ENCODE measurements at regions not wholly inside any gene's neighbourhood (a gene's known extent, or its start where the extent isn't known, plus 50 kb on each side); places are given as distances from the start of the nearest gene placed in this dataset.

DNA sequence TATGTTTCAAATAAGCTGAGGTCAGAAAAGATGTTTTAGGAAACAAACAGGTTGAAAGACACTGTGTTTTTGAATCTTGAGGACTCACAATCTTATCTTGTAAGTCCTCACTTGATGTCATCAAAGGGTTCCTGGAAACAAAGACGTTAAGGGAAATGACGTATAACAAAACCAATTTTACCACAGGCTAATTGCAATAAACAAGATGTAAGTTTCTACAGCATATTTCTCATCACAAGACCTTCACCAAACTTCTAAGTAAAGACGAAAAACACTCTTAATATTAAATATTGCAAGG, 433.5 kb upstream of the FAT3 start:
- Histone ChIP-seq H3K27me3 (replicated peaks; ENCODE audit: control insufficient read depth, insufficient read depth, low read length) (0 out of 2 replicates have a peak, but pooled peaks cover 1% of the 10 kb centered on the region), H3K36me3 (ENCODE audit: control insufficient read depth, insufficient read depth, low read length) (no peaks in the 10 kb centered on the region), H3K9me3 (no peaks in the 10 kb centered on the region), H3K4me1 (no peaks in the 10 kb centered on the region), H3K4me3 (ENCODE audit: low read depth, low read length) (no peak overlapping the region)
- intact Hi-C loops (cut with micrococcal nuclease; ENCODE audit: unreplicated experiment), result no loop called here
- Mint-ChIP-seq H3K4me1 (ENCODE audit: low read depth, unreplicated experiment) (no peaks in the 10 kb centered on the region), H3K27ac (ENCODE audit: unreplicated experiment) (no peak overlapping the region), H3K27me3 (ENCODE audit: insufficient read depth, unreplicated experiment) (no peaks in the 10 kb centered on the region), H3K4me3 (ENCODE audit: unreplicated experiment) (no peak overlapping the region), H3K9me3 (ENCODE audit: unreplicated experiment) (peaks cover 6% of the 10 kb centered on the region), H3K36me3 (ENCODE audit: insufficient read depth, unreplicated experiment) (no peaks in the 10 kb centered on the region)
- POLR2A ChIA-PET, result no interaction called here
- CTCF ChIA-PET, result no interaction called here
- BruUV-seq (replicated peaks), result no TSS peak
- TF ChIP-seq, protein P1, sequence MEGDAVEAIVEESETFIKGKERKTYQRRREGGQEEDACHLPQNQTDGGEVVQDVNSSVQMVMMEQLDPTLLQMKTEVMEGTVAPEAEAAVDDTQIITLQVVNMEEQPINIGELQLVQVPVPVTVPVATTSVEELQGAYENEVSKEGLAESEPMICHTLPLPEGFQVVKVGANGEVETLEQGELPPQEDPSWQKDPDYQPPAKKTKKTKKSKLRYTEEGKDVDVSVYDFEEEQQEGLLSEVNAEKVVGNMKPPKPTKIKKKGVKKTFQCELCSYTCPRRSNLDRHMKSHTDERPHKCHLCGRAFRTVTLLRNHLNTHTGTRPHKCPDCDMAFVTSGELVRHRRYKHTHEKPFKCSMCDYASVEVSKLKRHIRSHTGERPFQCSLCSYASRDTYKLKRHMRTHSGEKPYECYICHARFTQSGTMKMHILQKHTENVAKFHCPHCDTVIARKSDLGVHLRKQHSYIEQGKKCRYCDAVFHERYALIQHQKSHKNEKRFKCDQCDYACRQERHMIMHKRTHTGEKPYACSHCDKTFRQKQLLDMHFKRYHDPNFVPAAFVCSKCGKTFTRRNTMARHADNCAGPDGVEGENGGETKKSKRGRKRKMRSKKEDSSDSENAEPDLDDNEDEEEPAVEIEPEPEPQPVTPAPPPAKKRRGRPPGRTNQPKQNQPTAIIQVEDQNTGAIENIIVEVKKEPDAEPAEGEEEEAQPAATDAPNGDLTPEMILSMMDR (IDR thresholded peaks at IDR 0.05; ENCODE audit: insufficient read depth in 1 of 2, low read depth in 1 of 2, low read length in 1 of 2, severe bottlenecking in 1 of 2, unreplicated experiment in 1 of 2), result no peak
- no peak for DNase-seq

DNA sequence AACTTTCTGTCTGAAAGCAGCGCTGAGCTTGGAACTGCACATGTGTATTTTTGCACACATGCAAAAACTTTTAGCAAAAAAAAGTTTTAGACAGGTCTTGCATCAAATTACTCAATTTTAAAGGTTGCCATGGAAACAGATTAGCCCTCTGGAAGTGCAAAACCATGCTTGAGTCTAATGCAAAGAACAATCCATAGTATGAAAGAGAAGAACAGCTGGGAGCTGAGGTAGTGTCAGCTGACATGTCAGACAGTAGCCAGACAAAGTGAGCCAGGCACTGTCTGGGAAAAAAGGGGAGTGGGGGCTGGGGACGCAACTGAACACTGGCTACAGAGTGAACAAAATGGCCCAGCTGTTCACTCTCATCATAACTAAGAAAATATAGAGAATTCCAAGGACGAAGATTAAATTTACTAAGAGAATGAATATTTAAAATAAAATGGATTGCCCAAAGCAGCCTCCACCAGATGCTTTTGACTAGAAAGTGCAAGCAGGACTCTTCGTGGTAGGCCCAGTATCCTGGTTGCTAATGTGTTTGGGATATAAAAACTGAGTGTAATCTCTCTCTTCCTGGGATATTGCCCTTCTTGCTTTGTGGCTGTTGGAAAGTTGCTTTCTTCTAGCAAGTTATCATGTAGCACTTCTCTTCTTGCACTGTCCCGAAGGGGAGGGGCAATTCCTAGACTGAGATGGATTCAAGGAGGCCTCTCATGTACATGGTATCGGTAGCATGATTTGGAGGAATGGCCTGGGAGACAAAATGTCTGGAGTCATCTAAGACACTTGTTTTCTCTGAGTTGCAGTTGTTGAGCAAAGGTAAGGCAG, 434.1 kb upstream of the FAT3 start:
- Histone ChIP-seq H3K27me3 (replicated peaks; ENCODE audit: control insufficient read depth, insufficient read depth, low read length) (0 out of 2 replicates have a peak, but pooled peaks cover 1% of the 10 kb centered on the region), H3K36me3 (ENCODE audit: control insufficient read depth, insufficient read depth, low read length) (no peaks in the 10 kb centered on the region), H3K9me3 (no peaks in the 10 kb centered on the region), H3K4me3 (ENCODE audit: low read depth, low read length) (no peak overlapping the region), H3K4me1 (no peaks in the 10 kb centered on the region)
- Mint-ChIP-seq H3K9me3 (ENCODE audit: unreplicated experiment) (peaks cover 10% of the 10 kb centered on the region), H3K4me3 (ENCODE audit: unreplicated experiment) (no peak overlapping the region), H3K4me1 (ENCODE audit: low read depth, unreplicated experiment) (no peaks in the 10 kb centered on the region), H3K27ac (ENCODE audit: unreplicated experiment) (no peak overlapping the region), H3K27me3 (ENCODE audit: insufficient read depth, unreplicated experiment) (no peaks in the 10 kb centered on the region), H3K36me3 (ENCODE audit: insufficient read depth, unreplicated experiment) (no peaks in the 10 kb centered on the region)
- no peak for DNase-seq
- TF ChIP-seq, protein P1 (IDR thresholded peaks at IDR 0.05; ENCODE audit: insufficient read depth in 1 of 2, low read depth in 1 of 2, low read length in 1 of 2, severe bottlenecking in 1 of 2, unreplicated experiment in 1 of 2), result no peak
- POLR2A ChIA-PET, result no interaction called here
- intact Hi-C loops (cut with micrococcal nuclease; ENCODE audit: unreplicated experiment), result no loop called here
- CTCF ChIA-PET, result no interaction called here
- no TSS peak for BruUV-seq (replicated peaks)

DNA sequence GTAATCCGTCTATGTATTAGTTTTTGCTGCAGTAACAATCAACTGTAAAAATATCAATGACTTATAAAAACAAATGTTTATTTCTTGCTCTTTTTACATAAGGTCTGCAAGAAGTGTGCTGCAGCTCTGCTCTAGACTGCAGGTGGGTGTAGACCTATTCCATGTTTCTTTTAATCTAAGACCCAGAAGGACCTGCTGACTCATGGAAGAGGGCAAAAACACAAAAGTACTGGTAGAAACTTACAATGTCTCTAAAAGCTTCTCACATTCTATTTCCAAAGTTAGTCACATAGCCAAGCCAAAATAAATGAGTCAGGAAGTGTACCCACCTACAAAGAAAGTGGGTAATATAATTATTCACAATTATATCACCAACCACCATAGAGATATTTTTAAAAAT, 435.9 kb upstream of the FAT3 start:
- BruUV-seq (replicated peaks), result no TSS peak
- no peak for DNase-seq
- H3K9me3 Mint-ChIP-seq (ENCODE audit: unreplicated experiment), result peaks cover 16% of the 10 kb centered on the region
- H3K27ac Mint-ChIP-seq (ENCODE audit: unreplicated experiment), result no peak overlapping the region
- no peaks in the 10 kb centered on the region for H3K4me1 ChIP-seq
- H3K4me1 Mint-ChIP-seq (ENCODE audit: low read depth, unreplicated experiment), result no peaks in the 10 kb centered on the region
- H3K36me3 Mint-ChIP-seq (ENCODE audit: insufficient read depth, unreplicated experiment), result no peaks in the 10 kb centered on the region
- H3K9me3 ChIP-seq, result peaks cover 1% of the 10 kb centered on the region; the same call in 1 of the 2 replicates
- no peaks in the 10 kb centered on the region for H3K27me3 ChIP-seq (replicated peaks; ENCODE audit: control insufficient read depth, insufficient read depth, low read length)
- ChIA-PET CTCF (no interaction called here), POLR2A (no interaction called here)
- H3K36me3 ChIP-seq (ENCODE audit: control insufficient read depth, insufficient read depth, low read length), result no peaks in the 10 kb centered on the region
- TF ChIP-seq, protein P1 (IDR thresholded peaks at IDR 0.05; ENCODE audit: insufficient read depth in 1 of 2, low read depth in 1 of 2, low read length in 1 of 2, severe bottlenecking in 1 of 2, unreplicated experiment in 1 of 2), result no peak
- no peak overlapping the region for H3K4me3 Mint-ChIP-seq (ENCODE audit: unreplicated experiment)
- intact Hi-C loops (cut with micrococcal nuclease; ENCODE audit: unreplicated experiment), result no loop called here
- no peak overlapping the region for H3K4me3 ChIP-seq (ENCODE audit: low read depth, low read length)
- no peaks in the 10 kb centered on the region for H3K27me3 Mint-ChIP-seq (ENCODE audit: insufficient read depth, unreplicated experiment)

Measured in Caco-2 (cell line).